HEK293T (cell line): ENCODE measurements at regions not wholly inside any gene's neighbourhood (a gene's known extent, or its start where the extent isn't known, plus 50 kb on each side); places are given as distances from the start of the nearest gene placed in this dataset.

Source experiments
- BHLHE40 ChIP-seq: fragments of 450-650 bp; IDR thresholded peaks from 2 replicates; pipeline ENCODE4 v1.6.1; 2016; ENCODE audit warnings: mild to moderate bottlenecking, moderate library complexity, borderline replicate concordance
- LEF1 ChIP-seq: fragments of 450-650 bp; IDR thresholded peaks from 2 replicates; pipeline ENCODE4 v1.6.1; 2017; ENCODE audit warnings: mild to moderate bottlenecking, borderline replicate concordance
- TARDBP ChIP-seq: fragments of 450-650 bp; IDR thresholded peaks from 2 replicates; pipeline ENCODE4 v1.6.1; 2016

DNA sequence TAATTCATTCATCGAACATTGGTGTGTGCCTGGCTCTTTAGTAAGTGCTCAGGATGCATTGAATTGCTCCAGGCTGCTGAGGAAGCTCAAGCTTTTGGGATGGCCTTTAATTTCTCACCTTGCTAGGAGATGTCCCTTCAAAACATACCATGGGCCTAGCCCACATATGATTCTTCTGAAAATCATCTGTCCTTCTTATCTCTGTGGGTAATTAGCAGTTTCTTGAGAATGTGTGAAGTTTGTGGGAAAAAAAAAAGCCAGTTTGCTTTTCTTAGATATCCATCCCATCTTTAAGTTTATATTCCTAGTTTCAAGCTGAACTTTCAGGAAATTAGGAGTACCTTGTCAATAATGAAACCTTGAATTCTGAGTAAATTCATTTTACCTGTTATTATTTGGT is 532.3 kb upstream of the SUCLG2 start:
- TF ChIP-seq BHLHE40 (no peak), TARDBP (no peak), LEF1 (no peak)
